Immature natural killer cell (primary cell): ENCODE measurements at regions not wholly inside any gene's neighbourhood (a gene's known extent, or its start where the extent isn't known, plus 50 kb on each side); places are given as distances from the start of the nearest gene placed in this dataset.
A peak's percentile ranks its signal among the peaks of the same experiment; 100 is the strongest.

ENCODE experiments used
- DNase-seq, 3 donors: peaks; one replicate each; pipeline ENCODE4 v3.0.0; 2022; ENCODE audit warnings: mixed read lengths in 1 of 3
- H3K27ac Mint-ChIP-seq, 6 donors: one replicate each; pipeline ENCODE4 v1.8.0; 2020; ENCODE audit warnings: mixed read lengths in 6 of 6, mild to moderate bottlenecking in 5 of 6, inconsistent platforms in 4 of 6, moderate library complexity in 3 of 6
- H3K27me3 Mint-ChIP-seq, 3 donors: one replicate each; pipeline ENCODE4 v1.8.0; 2020 to 2021; ENCODE audit warnings: low read depth in 3 of 3, mild to moderate bottlenecking in 3 of 3, mixed read lengths in 3 of 3, moderate library complexity in 3 of 3, inconsistent platforms in 1 of 3
- H3K36me3 Mint-ChIP-seq, 3 donors: one replicate each; pipeline ENCODE4 v1.8.0; 2020; ENCODE audit warnings: mixed read lengths in 3 of 3, inconsistent platforms in 2 of 3, mild to moderate bottlenecking in 2 of 3
- H3K4me1 Mint-ChIP-seq, 2 donors: one replicate each; pipeline ENCODE4 v1.8.0; 2020; ENCODE audit warnings: inconsistent platforms in 2 of 2, mild to moderate bottlenecking in 2 of 2, mixed read lengths in 2 of 2, moderate library complexity in 1 of 2
- H3K4me3 Mint-ChIP-seq, 5 donors: one replicate each; pipeline ENCODE4 v1.8.0; 2020; ENCODE audit warnings: mild to moderate bottlenecking in 5 of 5, mixed read lengths in 5 of 5, inconsistent platforms in 3 of 5, moderate library complexity in 3 of 5
- H3K9me3 Mint-ChIP-seq, 6 donors: one replicate each; pipeline ENCODE4 v1.8.0; 2020; ENCODE audit warnings: mild to moderate bottlenecking in 6 of 6, mixed read lengths in 6 of 6, inconsistent platforms in 4 of 6, moderate library complexity in 3 of 6

- H3K9me3 Mint-ChIP-seq, result peaks cover 0 to 9% (median 3%) of the 10 kb centered on the region in 6 donors
Observed at GRCh38 chr6:163840880-163841279, 426.4 kb downstream of the QKI start.

DNA sequence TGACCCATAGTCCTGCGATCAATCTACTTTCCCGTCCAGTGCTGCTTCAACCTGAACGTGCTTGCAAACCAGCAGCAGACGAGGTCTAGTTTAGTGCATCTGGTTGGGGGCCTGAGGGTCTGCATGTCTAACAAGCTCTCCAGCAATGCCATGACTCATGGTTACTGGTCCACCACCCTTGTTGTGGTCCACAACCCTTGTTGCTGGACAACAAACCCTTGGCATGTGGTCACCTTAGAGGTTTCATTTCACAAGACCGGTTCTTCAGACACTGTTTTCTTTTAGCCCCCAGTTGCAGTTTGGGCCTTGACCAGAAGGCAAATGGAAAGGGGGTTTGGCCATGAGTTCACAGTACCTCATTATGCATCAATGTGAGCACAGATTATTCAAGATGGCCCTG lies 424.8 kb downstream of the QKI start:
- H3K36me3 Mint-ChIP-seq, result peaks cover 0 to 9% (median 3%) of the 10 kb centered on the region in 3 donors
- DNase-seq, result no peak
- H3K9me3 Mint-ChIP-seq, result peaks cover 0 to 9% (median 4%) of the 10 kb centered on the region in 6 donors
- no peak overlapping the region for H3K27ac Mint-ChIP-seq
- H3K27me3 Mint-ChIP-seq, result peaks cover 4 to 12% (median 7%) of the 10 kb centered on the region in 3 donors
- H3K4me1 Mint-ChIP-seq, result no peaks in the 10 kb centered on the region
- no peak overlapping the region for H3K4me3 Mint-ChIP-seq

More at GRCh38 chr6:163840880-163841279, 426.4 kb downstream of the QKI start:
- peaks cover 0 to 9% (median 3%) of the 10 kb centered on the region in 3 donors for H3K36me3 Mint-ChIP-seq
- H3K4me3 Mint-ChIP-seq, result no peak overlapping the region
- no peak overlapping the region for H3K27ac Mint-ChIP-seq
- no peak for DNase-seq
- no peaks in the 10 kb centered on the region for H3K4me1 Mint-ChIP-seq
- peaks cover 4 to 16% (median 4%) of the 10 kb centered on the region in 3 donors for H3K27me3 Mint-ChIP-seq

DNA sequence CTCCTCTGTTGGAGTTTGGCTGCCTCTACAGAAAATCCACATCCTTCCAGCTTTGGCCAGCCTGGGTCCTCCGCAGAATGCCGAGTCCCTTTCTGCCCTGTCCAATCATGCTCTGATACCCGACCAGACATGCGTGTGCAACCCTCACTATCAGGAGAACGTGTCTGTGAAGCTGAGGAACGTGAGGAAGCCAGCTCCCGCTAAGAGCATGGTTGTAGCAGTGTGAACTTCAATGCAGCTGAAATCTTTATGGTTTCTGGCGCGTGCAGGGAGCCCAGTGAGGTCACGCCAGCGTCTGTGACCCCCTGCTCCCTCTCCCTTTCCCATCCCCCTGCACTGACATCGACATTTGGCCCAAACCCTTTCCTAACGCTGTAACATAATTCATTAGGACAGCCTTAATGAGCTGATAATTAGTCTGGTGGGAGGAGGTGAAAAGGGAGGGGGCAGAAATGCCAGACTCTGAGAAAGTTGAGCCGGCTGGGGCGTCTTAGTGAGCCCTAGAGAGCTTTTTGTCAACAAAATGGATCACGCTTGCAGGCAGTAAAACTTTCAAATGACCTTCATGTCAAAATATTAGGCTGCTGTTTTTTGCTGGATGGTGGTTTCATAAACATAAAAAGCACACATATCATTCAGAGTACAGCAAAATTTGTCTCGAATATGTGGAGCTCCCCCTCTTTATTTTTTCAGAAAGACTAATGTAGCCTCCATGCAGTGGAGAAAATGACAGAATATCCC lies 423.3 kb downstream of the QKI start:
- Mint-ChIP-seq H3K27me3 (peaks cover 3 to 12% (median 4%) of the 10 kb centered on the region in 3 donors), H3K27ac (no peak overlapping the region), H3K9me3 (peaks cover 0 to 9% (median 4%) of the 10 kb centered on the region in 6 donors), H3K4me1 (no peaks in the 10 kb centered on the region), H3K36me3 (peaks cover 0 to 9% (median 3%) of the 10 kb centered on the region in 3 donors), H3K4me3 (no peak overlapping the region)
- DNase-seq, result no peak

DNA sequence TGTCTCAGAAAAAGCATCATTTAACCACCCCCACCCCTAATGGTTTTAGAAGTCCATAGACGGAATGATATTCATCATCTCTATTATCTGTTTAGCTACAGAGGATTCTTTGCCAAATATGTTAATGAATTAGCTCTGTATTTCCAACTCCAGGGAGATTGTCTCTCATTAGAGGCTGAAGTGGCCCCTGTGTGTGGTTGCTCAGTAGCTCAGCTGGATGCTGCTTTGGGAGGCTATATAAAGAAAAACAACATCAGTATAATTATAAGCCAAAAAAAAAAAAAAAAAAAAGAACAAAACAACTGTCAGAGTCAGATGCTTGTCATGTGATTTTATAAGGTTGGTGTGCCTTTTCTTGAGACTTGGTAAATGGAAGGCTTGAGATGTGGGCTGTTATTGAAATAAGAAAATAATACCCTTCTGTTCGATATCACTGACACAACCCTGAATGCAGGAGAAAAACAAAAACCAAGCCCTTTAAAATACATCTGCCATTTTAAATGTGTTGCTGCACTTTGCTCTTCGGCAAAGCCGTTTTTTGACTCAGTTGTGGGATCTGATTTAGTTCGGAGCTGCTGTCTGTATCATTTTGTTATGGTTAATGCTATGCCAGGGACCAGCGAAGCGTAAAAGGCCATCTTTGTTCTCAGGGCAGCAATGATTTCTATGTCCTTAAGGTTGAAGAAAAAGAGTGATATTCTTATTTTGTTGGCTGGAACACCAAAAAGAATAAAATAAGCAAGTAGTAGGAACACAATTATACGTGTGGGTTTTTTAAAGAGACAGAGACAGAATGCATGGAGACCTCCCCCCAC lies 422.6 kb downstream of the QKI start:
- DNase-seq, result no peak
- Mint-ChIP-seq H3K27ac (no peak overlapping the region), H3K27me3 (peaks cover 3 to 13% (median 4%) of the 10 kb centered on the region in 3 donors), H3K4me3 (no peak overlapping the region), H3K36me3 (peaks cover 0 to 8% (median 1%) of the 10 kb centered on the region in 3 donors), H3K4me1 (no peaks in the 10 kb centered on the region), H3K9me3 (peaks cover 0 to 6% (median 3%) of the 10 kb centered on the region in 6 donors)

GRCh38 chr6:163835439-163836171 lies 421.1 kb downstream of the QKI start:
- Mint-ChIP-seq H3K4me1 (no peaks in the 10 kb centered on the region), H3K4me3 (peak overlapping the region in 1 of 5 donors; percentile 30), H3K27me3 (peaks cover 0 to 15% (median 3%) of the 10 kb centered on the region in 3 donors), H3K27ac (no peak overlapping the region), H3K36me3 (peaks cover 0 to 4% (median 0%) of the 10 kb centered on the region in 3 donors), H3K9me3 (peaks cover 0 to 4% (median 0%) of the 10 kb centered on the region in 6 donors)
- DNase-seq, result no peak

GRCh38 chr6:163834226-163834970 lies 419.9 kb downstream of the QKI start:
- no peak for DNase-seq
- no peak overlapping the region for H3K4me3 Mint-ChIP-seq
- peaks cover 0 to 4% (median 0%) of the 10 kb centered on the region in 6 donors for H3K9me3 Mint-ChIP-seq
- H3K4me1 Mint-ChIP-seq, result no peaks in the 10 kb centered on the region
- peaks cover 2 to 15% (median 3%) of the 10 kb centered on the region in 3 donors for H3K27me3 Mint-ChIP-seq
- H3K27ac Mint-ChIP-seq, result no peak overlapping the region
- H3K36me3 Mint-ChIP-seq, result peaks cover 0 to 4% (median 0%) of the 10 kb centered on the region in 3 donors

- no peak overlapping the region for H3K4me3 Mint-ChIP-seq
- H3K4me1 Mint-ChIP-seq, result no peaks in the 10 kb centered on the region
- peaks cover 0 to 4% (median 0%) of the 10 kb centered on the region in 6 donors for H3K9me3 Mint-ChIP-seq
- peaks cover 0 to 4% (median 0%) of the 10 kb centered on the region in 3 donors for H3K36me3 Mint-ChIP-seq
- no peak for DNase-seq
- H3K27me3 Mint-ChIP-seq, result peaks cover 2 to 9% (median 3%) of the 10 kb centered on the region in 3 donors
- no peak overlapping the region for H3K27ac Mint-ChIP-seq
Observed at GRCh38 chr6:163831736-163832135, 417.2 kb downstream of the QKI start.

DNA sequence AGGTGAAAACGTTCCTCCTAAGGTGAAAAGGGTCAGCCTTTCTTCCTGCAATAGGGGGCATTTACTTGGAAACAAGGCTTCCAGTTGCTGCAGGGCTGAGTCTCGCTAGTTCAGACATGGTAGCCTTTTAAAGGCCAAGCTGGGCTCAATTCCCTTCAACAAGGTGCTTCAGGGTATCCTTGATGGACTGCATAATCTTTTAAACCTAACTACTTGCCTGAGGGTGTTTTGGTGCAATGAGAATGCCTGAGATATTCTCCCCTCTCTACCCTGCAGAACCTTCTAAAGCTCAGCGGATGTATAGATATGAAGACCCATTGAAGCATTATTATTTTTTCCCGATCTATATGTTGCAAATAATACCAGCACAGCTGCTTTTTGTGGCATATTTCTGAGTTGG lies 416.1 kb downstream of the QKI start:
- Mint-ChIP-seq H3K27me3 (peaks cover 2 to 9% (median 3%) of the 10 kb centered on the region in 3 donors), H3K4me1 (no peaks in the 10 kb centered on the region), H3K36me3 (peaks cover 0 to 4% (median 0%) of the 10 kb centered on the region in 3 donors), H3K4me3 (no peak overlapping the region), H3K9me3 (peaks cover 0 to 4% (median 0%) of the 10 kb centered on the region in 6 donors), H3K27ac (no peak overlapping the region)
- no peak for DNase-seq

DNA sequence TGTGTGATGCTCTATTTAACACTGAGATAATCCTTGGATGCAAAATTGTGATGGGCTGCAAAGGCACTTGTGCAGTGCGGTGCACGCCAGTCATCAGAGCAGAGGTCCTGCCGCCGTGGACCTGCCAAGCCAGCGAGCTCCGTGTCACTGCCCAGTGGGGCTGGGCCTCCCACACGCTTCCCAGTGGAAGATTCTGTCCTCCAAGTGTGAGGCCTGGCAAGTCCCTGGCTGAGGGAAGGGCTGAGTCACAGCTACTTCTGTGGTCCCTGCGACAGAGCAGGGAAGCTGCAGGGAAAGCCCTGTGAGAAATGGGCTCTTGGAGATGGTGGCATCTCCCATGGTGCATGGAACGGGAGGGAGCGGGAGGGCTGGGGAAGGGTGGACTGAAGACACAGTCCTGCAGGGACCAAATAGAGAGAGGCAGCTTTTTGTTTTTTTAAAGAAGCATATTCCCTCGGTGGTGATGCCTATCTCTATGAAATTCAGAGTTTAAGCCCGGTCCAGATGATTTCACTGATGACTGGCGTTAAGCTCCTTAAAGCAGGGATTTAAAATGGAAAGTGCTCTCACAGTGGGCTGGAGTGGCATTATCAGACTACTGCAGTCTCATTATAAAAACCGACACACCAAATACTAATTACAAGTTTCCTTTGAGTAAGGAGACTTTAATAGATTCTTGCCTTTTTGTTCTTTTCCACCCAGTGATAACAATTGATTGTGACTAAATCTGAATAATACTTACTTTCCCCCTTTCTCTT lies 413.7 kb downstream of the QKI start:
- Mint-ChIP-seq H3K27me3 (peaks cover 0 to 9% (median 4%) of the 10 kb centered on the region in 3 donors), H3K36me3 (peaks cover 0 to 4% (median 0%) of the 10 kb centered on the region in 3 donors), H3K9me3 (peaks cover 0 to 2% (median 0%) of the 10 kb centered on the region in 6 donors), H3K4me1 (no peaks in the 10 kb centered on the region), H3K4me3 (no peak overlapping the region), H3K27ac (no peak overlapping the region)
- DNase-seq, result no peak

DNA sequence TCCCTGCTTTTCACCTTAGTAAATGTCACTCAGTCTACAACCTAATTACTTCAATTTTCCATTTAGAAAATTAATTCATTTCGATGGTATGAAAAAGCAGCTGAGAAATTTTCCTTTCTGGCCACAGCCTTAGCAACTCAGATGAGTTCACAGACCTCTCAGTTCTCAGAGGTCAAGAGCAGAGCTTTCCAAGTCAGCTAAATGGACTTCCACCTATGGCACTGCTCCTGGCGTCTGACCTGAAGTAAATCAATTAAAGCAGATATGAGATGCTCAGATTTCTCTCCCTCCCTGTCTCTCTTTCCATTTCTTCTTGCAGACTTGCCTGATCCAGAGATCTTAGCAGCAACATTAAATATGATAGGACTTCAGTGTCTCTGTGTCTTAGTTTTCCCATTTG lies 412.6 kb downstream of the QKI start:
- Mint-ChIP-seq H3K9me3 (peaks cover 0 to 2% (median 0%) of the 10 kb centered on the region in 6 donors), H3K4me3 (no peak overlapping the region), H3K27ac (no peak overlapping the region), H3K27me3 (peaks cover 0 to 7% (median 7%) of the 10 kb centered on the region in 3 donors), H3K36me3 (peaks cover 0 to 4% (median 0%) of the 10 kb centered on the region in 3 donors), H3K4me1 (no peaks in the 10 kb centered on the region)
- DNase-seq, result no peak

DNA sequence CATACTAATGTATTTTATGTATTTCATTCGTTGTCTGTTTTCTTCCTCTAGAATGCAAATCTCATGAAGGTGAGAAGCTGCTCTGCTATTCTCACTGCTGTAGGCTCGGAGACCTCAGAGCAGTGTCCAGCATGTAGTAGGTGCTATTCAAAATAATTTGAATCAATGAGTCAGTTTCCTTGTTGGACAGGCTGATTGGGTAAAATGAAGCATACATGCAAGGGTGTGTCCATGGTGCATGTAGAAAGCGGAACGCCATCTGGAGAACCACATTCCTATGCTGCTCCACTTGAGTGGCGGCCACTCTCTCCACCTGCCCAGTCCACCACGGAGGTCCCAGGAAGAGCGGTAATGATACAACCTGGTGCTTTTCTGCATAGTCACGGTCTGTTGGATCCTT lies 412.1 kb downstream of the QKI start:
- H3K4me3 Mint-ChIP-seq, result no peak overlapping the region
- H3K36me3 Mint-ChIP-seq, result no peaks in the 10 kb centered on the region
- no peak overlapping the region for H3K27ac Mint-ChIP-seq
- H3K27me3 Mint-ChIP-seq, result peaks cover 0 to 7% (median 7%) of the 10 kb centered on the region in 3 donors
- H3K4me1 Mint-ChIP-seq, result no peaks in the 10 kb centered on the region
- DNase-seq, result no peak
- H3K9me3 Mint-ChIP-seq, result peaks cover 0 to 2% (median 0%) of the 10 kb centered on the region in 6 donors

DNA sequence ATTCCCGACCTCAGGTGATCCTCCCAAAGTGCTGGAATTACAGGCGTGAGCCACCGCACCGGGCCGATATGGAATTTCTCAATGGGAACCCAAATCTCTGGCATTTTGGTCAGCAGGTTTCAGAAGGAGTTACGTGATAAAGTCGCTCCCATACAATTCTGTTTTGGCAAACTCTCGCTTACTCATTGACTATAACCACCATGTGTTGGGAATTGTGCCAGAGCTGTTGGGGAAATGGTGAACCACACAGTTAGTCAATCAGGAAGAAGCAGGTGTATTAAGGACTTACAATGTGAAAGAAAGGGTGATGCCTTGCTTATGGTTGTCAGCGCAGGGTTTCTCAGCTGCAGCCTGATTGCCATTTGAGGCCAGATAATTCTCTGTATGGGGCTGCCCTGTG lies 410.5 kb downstream of the QKI start:
- peaks cover 0 to 2% (median 0%) of the 10 kb centered on the region in 6 donors for H3K9me3 Mint-ChIP-seq
- no peaks in the 10 kb centered on the region for H3K4me1 Mint-ChIP-seq
- no peaks in the 10 kb centered on the region for H3K36me3 Mint-ChIP-seq
- DNase-seq, result no peak
- peaks cover 5 to 8% (median 5%) of the 10 kb centered on the region in 3 donors for H3K27me3 Mint-ChIP-seq
- H3K27ac Mint-ChIP-seq, result no peak overlapping the region
- H3K4me3 Mint-ChIP-seq, result no peak overlapping the region
